Ishikawa (cell line): ENCODE measurements at regions not wholly inside any gene's neighbourhood (a gene's known extent, or its start where the extent isn't known, plus 50 kb on each side); places are given as distances from the start of the nearest gene placed in this dataset.

Experiments used
- CEBPB ChIP-seq: IDR thresholded peaks from 2 replicates; pipeline ENCODE4 v1.6.1; 2012
- CREB1 ChIP-seq: IDR thresholded peaks from 2 replicates; pipeline ENCODE4 v1.6.1; 2012; ENCODE audit warnings: low read depth
- EGR1 ChIP-seq: IDR thresholded peaks from 2 replicates; pipeline ENCODE4 v1.6.1; 2012
- EP300 ChIP-seq: IDR thresholded peaks from 2 replicates; pipeline ENCODE4 v1.6.1; 2012; ENCODE audit warnings: borderline replicate concordance
- FOXM1 ChIP-seq: IDR thresholded peaks from 2 replicates; pipeline ENCODE4 v1.6.1; 2012; ENCODE audit warnings: low read depth, borderline replicate concordance
- NFIC ChIP-seq: IDR thresholded peaks from 2 replicates; pipeline ENCODE4 v1.6.1; 2012
- RAD21 ChIP-seq: IDR thresholded peaks from 2 replicates; pipeline ENCODE4 v1.6.1; 2012; ENCODE audit warnings: low read depth
- TAF1 ChIP-seq: IDR thresholded peaks from 2 replicates; pipeline ENCODE4 v1.6.1; 2012; ENCODE audit warnings: low read depth, mild to moderate bottlenecking
- TCF12 ChIP-seq: IDR thresholded peaks from 2 replicates; pipeline ENCODE4 v1.6.1; 2012; ENCODE audit warnings: low read depth
- TEAD4 ChIP-seq: IDR thresholded peaks from 2 replicates; pipeline ENCODE4 v1.6.1; 2012
- YY1 ChIP-seq: IDR thresholded peaks from 2 replicates; pipeline ENCODE4 v1.6.1; 2012; ENCODE audit warnings: low read depth
- ZBTB7A ChIP-seq: IDR thresholded peaks from 2 replicates; pipeline ENCODE4 v1.6.1; 2012; ENCODE audit warnings: low read depth
- TF ChIP-seq, protein P1 (sequence below): IDR thresholded peaks from 2 replicates; pipeline ENCODE4 v1.6.1; 2012; ENCODE audit warnings: low read depth, mild to moderate bottlenecking
- TF ChIP-seq, protein P2 (sequence below): IDR thresholded peaks from 2 replicates; pipeline ENCODE4 v1.6.1; 2012
- TF ChIP-seq, protein P3 (sequence below): IDR thresholded peaks from 2 replicates; pipeline ENCODE4 v1.6.1; 2012

DNA sequence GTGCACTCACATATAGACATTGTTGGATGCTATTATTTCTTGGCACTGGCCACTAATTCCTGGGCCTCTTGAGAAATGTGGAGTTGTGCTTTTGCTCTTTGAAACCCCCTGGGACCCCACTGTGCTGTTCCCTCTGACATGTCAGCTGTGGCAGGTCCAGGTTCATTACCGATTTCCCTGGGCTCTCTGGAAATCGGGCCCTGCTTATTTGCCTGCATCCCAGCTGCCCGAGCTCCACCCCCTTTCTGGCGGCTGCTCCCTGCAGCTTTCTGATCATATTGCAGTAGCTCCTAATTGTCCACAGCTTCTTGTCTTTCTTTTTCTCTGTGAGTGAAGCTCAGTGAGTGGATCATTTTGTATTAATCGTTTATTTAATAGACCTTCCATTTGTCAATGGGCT is 183.7 kb upstream of the FAM78B start:
- TF ChIP-seq FOXM1 (no peak), EP300 (no peak), CREB1 (no peak)
- TF ChIP-seq, protein P1, sequence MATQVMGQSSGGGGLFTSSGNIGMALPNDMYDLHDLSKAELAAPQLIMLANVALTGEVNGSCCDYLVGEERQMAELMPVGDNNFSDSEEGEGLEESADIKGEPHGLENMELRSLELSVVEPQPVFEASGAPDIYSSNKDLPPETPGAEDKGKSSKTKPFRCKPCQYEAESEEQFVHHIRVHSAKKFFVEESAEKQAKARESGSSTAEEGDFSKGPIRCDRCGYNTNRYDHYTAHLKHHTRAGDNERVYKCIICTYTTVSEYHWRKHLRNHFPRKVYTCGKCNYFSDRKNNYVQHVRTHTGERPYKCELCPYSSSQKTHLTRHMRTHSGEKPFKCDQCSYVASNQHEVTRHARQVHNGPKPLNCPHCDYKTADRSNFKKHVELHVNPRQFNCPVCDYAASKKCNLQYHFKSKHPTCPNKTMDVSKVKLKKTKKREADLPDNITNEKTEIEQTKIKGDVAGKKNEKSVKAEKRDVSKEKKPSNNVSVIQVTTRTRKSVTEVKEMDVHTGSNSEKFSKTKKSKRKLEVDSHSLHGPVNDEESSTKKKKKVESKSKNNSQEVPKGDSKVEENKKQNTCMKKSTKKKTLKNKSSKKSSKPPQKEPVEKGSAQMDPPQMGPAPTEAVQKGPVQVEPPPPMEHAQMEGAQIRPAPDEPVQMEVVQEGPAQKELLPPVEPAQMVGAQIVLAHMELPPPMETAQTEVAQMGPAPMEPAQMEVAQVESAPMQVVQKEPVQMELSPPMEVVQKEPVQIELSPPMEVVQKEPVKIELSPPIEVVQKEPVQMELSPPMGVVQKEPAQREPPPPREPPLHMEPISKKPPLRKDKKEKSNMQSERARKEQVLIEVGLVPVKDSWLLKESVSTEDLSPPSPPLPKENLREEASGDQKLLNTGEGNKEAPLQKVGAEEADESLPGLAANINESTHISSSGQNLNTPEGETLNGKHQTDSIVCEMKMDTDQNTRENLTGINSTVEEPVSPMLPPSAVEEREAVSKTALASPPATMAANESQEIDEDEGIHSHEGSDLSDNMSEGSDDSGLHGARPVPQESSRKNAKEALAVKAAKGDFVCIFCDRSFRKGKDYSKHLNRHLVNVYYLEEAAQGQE = no peak

DNA sequence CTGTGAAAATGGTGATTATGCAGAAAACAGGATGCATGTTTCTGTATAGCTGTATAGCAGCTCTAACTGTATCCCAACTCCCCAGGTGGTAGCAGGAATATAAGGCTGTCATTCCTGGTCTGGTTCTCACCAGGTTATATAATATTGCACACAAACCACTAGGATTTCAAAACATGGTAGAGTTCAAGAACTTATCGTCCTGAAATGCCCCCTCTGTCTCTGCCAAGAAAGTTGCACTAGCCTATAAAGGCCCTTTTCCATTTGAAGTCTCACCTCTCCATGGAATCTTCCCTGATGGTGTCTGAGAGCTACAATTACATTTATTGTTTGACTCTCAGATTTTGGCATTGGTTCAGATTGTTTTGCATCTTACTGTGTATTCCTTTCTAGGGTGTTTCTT is 184.9 kb upstream of the FAM78B start:
- no peak for TF ChIP-seq YY1
- TF ChIP-seq, protein P1 = no peak
- TF ChIP-seq TCF12 = no peak
- TF ChIP-seq TAF1 = no peak
- TF ChIP-seq, protein P2, sequence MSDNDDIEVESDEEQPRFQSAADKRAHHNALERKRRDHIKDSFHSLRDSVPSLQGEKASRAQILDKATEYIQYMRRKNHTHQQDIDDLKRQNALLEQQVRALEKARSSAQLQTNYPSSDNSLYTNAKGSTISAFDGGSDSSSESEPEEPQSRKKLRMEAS = no peak
- TF ChIP-seq FOXM1 = no peak
- no peak for TF ChIP-seq ZBTB7A
- TF ChIP-seq CEBPB = no peak

DNA sequence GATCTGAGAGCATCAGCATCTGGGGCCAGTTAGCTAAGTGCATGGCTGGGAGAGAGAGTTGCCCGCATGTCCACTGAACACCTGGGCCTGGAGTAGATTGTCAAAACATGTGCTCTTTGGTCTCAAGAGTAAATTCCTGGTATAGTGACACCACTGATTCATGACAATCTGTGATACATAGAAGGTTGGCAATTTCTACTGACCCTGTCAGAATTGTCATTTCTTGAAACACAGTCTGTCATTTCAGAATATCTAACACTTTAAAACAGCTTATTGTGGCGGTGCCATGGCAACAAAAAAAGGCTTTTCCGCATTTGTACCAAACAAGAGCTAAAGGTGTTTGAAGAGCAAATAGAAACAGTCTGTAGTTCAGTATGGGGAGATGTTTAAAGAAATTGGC is 186.4 kb upstream of the FAM78B start:
- no peak for TF ChIP-seq CREB1
- no peak for TF ChIP-seq TCF12
- TF ChIP-seq RAD21 = no peak
- TF ChIP-seq, protein P1 = no peak
- no peak for TF ChIP-seq NFIC
- TF ChIP-seq, protein P3, sequence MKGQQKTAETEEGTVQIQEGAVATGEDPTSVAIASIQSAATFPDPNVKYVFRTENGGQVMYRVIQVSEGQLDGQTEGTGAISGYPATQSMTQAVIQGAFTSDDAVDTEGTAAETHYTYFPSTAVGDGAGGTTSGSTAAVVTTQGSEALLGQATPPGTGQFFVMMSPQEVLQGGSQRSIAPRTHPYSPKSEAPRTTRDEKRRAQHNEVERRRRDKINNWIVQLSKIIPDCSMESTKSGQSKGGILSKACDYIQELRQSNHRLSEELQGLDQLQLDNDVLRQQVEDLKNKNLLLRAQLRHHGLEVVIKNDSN = no peak
- no peak for TF ChIP-seq FOXM1
- TF ChIP-seq TAF1 = no peak
- no peak for TF ChIP-seq ZBTB7A
- no peak for TF ChIP-seq YY1
- no peak for TF ChIP-seq EGR1
- TF ChIP-seq, protein P2 = no peak
- no peak for TF ChIP-seq EP300
- TF ChIP-seq TEAD4 = no peak
- no peak for TF ChIP-seq CEBPB

DNA sequence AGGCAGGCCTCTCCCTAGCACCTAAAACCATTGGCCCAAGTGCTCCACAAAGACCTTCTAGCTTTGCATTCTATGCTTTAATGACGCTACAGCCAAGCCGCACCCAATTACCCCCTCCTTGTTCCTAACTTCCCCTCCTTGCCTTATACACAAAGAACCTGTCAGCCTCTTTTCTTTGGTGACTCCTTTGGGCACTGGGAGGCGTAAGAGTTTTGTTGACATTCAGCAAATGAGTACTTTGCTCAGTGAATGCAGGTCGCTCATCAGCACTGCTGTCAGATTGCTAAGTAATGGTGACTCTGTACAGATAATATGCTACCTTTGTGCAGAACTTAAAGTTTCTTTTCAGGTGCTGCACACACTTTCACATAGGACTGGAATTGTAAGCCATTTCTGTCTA is 187.6 kb upstream of the FAM78B start:
- TF ChIP-seq TEAD4 (no peak), YY1 (no peak), TCF12 (no peak), CREB1 (no peak), ZBTB7A (no peak), NFIC (no peak), CEBPB (no peak), RAD21 (no peak), TAF1 (no peak), FOXM1 (no peak), EGR1 (no peak), EP300 (no peak)
- TF ChIP-seq, protein P3 = no peak
- TF ChIP-seq, protein P2 = no peak
- TF ChIP-seq, protein P1 = no peak
